Uterus (tissue), 3 donors: ENCODE measurements at regions not wholly inside any gene's neighbourhood (a gene's known extent, or its start where the extent isn't known, plus 50 kb on each side); places are given as distances from the start of the nearest gene placed in this dataset.

ENCODE experiments used
- DNase-seq, 2 donors: peaks; one replicate each; pipeline ENCODE4 v3.0.0-alpha.2; 2019 to 2020
- H3K27ac ChIP-seq, 2 donors: fragments of 200-600 bp; sonication (generic); 1 replicate in 1 of 2; 2 replicates in 1 of 2; pipeline ENCODE4 v1.5.1; 2016 to 2018
- H3K27me3 ChIP-seq, 2 donors: fragments of 200-600 bp; sonication (generic); one replicate each; pipeline ENCODE4 v1.5.1; 2018 to 2019; ENCODE audit warnings: control low read depth in 1 of 2
- H3K36me3 ChIP-seq, 2 donors: fragments of 200-600 bp; sonication (generic); one replicate each; pipeline ENCODE4 v1.5.1; 2019; ENCODE audit warnings: control low read depth in 1 of 2
- H3K4me1 ChIP-seq, 2 donors: fragments of 200-600 bp; sonication (generic); one replicate each; pipeline ENCODE4 v1.5.1; 2018 to 2019; ENCODE audit warnings: control low read depth in 1 of 2
- H3K4me3 ChIP-seq, 2 donors: fragments of 200-600 bp; sonication (generic); 1 replicate in 1 of 2; 2 replicates in 1 of 2; pipeline ENCODE4 v1.5.1; 2018 to 2019; ENCODE audit warnings: mild to moderate bottlenecking in 1 of 2
- H3K9me3 ChIP-seq, 2 donors: fragments of 200-600 bp; sonication (generic); one replicate each; pipeline ENCODE4 v1.5.1; 2019; ENCODE audit warnings: control low read depth in 1 of 2
- CTCF ChIP-seq, 4 experiments: fragments of 200-600 bp in 2 of 4; fragments of 450-650 bp in 2 of 4; sonication (generic) in 2 of 4; IDR thresholded peaks; one replicate each; pipeline ENCODE4 v1.5.1; 2016 to 2019; ENCODE audit warnings: antibody characterized with exemption in 4 of 4, mild to moderate bottlenecking in 2 of 4, moderate library complexity in 1 of 4
- POLR2A ChIP-seq, 2 donors: fragments of 450-650 bp; IDR thresholded peaks; one replicate each; pipeline ENCODE4 v1.6.1; 2016; ENCODE audit warnings: antibody characterized with exemption in 2 of 2, mild to moderate bottlenecking in 1 of 2, moderate library complexity in 1 of 2
- intact Hi-C: fragments of 100-400 bp; cut with DNase I; formaldehyde crosslinking; loops from one replicate; pipeline ENCODE4 v1.15.1; 2023; ENCODE audit warnings: low total_unique reads
- donor health status: DM: yes; HTN: yes; CAD: no.

DNA sequence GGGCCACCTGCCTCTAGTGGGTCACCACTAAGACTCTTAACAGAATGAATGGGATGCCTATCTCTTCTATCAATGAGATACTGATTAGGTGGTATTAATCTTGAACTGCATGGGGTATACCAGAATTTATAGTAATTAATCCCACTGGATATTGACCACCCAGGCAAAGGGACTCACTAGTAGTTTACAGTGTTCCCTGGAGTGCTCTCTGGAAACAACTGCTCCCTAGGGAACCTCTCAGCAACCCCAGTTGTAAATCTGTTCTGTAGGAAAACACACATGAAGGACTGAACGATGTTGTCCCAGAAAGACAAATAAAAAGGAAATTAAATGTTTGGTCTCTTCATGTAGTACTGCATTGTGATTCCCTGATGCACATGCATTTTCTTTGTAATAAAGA is 430.5 kb downstream of the HLX start:
- H3K36me3 ChIP-seq = no peaks in the 10 kb centered on the region
- H3K27ac ChIP-seq = no peak overlapping the region
- no peaks in the 10 kb centered on the region for H3K4me1 ChIP-seq
- DNase-seq = no peak
- no peaks in the 10 kb centered on the region for H3K27me3 ChIP-seq
- intact Hi-C loops = no loop called here
- H3K4me3 ChIP-seq = no peak overlapping the region
- no peaks in the 10 kb centered on the region for H3K9me3 ChIP-seq
- TF ChIP-seq POLR2A (IDR thresholded peaks at IDR 0.05) (no peak), CTCF (IDR thresholded peaks at IDR 0.05) (no peak)

GRCh38 chr1:221310180-221310579 is 430.9 kb downstream of the HLX start:
- Histone ChIP-seq H3K4me1 (no peaks in the 10 kb centered on the region), H3K27ac (no peak overlapping the region), H3K36me3 (no peaks in the 10 kb centered on the region), H3K27me3 (no peaks in the 10 kb centered on the region), H3K9me3 (no peaks in the 10 kb centered on the region), H3K4me3 (no peak overlapping the region)
- no peak for DNase-seq
- intact Hi-C loops = no loop called here
- TF ChIP-seq CTCF (IDR thresholded peaks at IDR 0.05) (no peak), POLR2A (IDR thresholded peaks at IDR 0.05) (no peak)

GRCh38 chr1:221315330-221315729 is 426.6 kb downstream of the DUSP10 start:
- H3K4me3 ChIP-seq = no peak overlapping the region
- TF ChIP-seq POLR2A (IDR thresholded peaks at IDR 0.05) (no peak), CTCF (IDR thresholded peaks at IDR 0.05) (no peak)
- DNase-seq = no peak
- intact Hi-C loops = no loop called here
- no peak overlapping the region for H3K27ac ChIP-seq
- H3K27me3 ChIP-seq = no peaks in the 10 kb centered on the region
- no peaks in the 10 kb centered on the region for H3K9me3 ChIP-seq
- H3K4me1 ChIP-seq = no peaks in the 10 kb centered on the region
- H3K36me3 ChIP-seq = no peaks in the 10 kb centered on the region

- no peak for TF ChIP-seq POLR2A (IDR thresholded peaks at IDR 0.05)
- TF ChIP-seq CTCF (IDR thresholded peaks at IDR 0.05) = no peak
- no peak for DNase-seq
- Histone ChIP-seq H3K27ac (no peak overlapping the region), H3K4me3 (no peak overlapping the region), H3K9me3 (no peaks in the 10 kb centered on the region), H3K27me3 (no peaks in the 10 kb centered on the region), H3K4me1 (no peaks in the 10 kb centered on the region), H3K36me3 (no peaks in the 10 kb centered on the region)
- intact Hi-C loops = no loop called here
Measured at GRCh38 chr1:221316491-221317056, 425.3 kb downstream of the DUSP10 start.

DNA sequence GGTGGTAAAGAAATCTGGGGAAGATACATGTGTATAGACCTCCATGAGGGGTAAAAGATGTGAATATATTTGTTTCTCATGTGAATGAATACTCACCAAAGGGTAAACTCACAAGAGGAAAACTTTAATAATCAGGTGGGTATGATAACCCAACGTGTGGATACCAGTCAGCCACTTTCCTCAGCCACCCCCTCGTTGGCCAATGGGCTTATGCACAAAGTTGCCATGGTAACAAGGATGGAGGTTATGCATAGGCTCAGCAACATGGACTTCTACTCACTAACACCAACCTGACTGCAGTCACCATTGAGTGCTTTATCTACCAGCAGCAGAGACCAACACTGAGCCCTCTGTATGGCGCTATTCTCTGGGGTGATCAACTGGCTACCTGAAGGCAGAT is 424.4 kb downstream of the DUSP10 start:
- no peak for DNase-seq
- H3K9me3 ChIP-seq = no peaks in the 10 kb centered on the region
- no peaks in the 10 kb centered on the region for H3K4me1 ChIP-seq
- no peak overlapping the region for H3K27ac ChIP-seq
- H3K27me3 ChIP-seq = no peaks in the 10 kb centered on the region
- no peaks in the 10 kb centered on the region for H3K36me3 ChIP-seq
- TF ChIP-seq CTCF (IDR thresholded peaks at IDR 0.05) = no peak
- TF ChIP-seq POLR2A (IDR thresholded peaks at IDR 0.05) = no peak
- no peak overlapping the region for H3K4me3 ChIP-seq
- intact Hi-C loops = no loop called here
